Globus pallidus (tissue), 1 donor: ENCODE measurements at regions not wholly inside any gene's neighbourhood (a gene's known extent, or its start where the extent isn't known, plus 50 kb on each side); places are given as distances from the start of the nearest gene placed in this dataset.
"Not testable (repeated sequence)": the region's sequence is repeated elsewhere in the genome, so short reads cannot be mapped to it uniquely, and the experiment has no call there.

ENCODE experiments used
- DNase-seq: peaks from one replicate; pipeline ENCODE4 v3.0.0-alpha.2; 2015; ENCODE audit warnings: low spot score

- DNase-seq = no peak
Measured at GRCh38 chr5:2381861-2382260, 369.6 kb downstream of the IRX2 start.

GRCh38 chr5:2381070-2381469, 370.4 kb downstream of the IRX2 start:
- no peak for DNase-seq

GRCh38 chr5:2378976-2379375, 372.5 kb downstream of the IRX2 start:
- DNase-seq = no peak

GRCh38 chr5:2378108-2378507, 373.4 kb downstream of the IRX2 start:
- DNase-seq = no peak

GRCh38 chr5:2376486-2376885, 375.0 kb downstream of the IRX2 start:
- DNase-seq = no peak

- DNase-seq = no peak
Measured at GRCh38 chr5:2375757-2376250, 375.7 kb downstream of the IRX2 start.

DNA sequence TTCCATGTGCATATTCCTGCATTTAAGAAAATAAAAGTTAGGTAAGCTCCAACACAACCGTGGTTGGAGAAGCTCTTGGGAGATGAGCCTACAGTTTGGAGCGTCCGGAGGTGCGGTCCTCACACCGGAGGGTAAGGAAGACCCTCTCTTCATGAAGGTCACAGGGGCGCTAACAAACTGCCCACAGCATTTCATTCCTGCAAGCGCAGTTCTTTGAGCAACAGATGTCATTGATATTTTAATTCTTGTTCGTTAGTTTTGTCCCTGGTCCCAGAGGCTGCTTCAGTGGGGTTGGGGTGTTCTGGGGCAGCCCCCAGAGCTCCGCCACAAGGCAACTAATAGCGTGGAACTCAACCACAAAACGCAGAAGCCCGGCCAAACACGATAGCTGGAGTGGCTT, 376.2 kb downstream of the IRX2 start:
- no peak for DNase-seq

DNA sequence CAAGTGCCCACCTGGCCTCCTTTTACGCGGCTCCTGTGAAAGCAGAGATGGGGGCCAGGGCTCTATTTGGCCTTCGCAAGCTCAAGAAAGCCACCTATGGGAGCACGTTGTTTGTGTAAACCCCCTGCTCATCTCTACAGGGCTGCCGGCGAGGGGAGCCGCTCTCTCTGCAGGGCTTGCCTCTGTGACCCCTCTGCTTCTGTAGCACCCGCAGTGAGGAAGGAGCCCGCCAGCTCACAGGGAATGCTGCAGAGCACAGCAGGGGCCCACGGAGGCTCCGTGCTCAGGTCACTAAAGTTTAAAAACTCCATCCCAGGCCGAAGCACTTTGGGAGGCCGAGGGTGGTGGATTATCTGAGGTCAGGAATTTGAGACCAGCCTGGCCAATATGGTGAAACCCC, 376.8 kb downstream of the IRX2 start:
- no peak for DNase-seq

- DNase-seq = no peak
Measured at GRCh38 chr5:2373631-2374030, 377.8 kb downstream of the IRX2 start.

GRCh38 chr5:2371419-2371710, 380.1 kb downstream of the IRX2 start:
- no peak for DNase-seq

DNA sequence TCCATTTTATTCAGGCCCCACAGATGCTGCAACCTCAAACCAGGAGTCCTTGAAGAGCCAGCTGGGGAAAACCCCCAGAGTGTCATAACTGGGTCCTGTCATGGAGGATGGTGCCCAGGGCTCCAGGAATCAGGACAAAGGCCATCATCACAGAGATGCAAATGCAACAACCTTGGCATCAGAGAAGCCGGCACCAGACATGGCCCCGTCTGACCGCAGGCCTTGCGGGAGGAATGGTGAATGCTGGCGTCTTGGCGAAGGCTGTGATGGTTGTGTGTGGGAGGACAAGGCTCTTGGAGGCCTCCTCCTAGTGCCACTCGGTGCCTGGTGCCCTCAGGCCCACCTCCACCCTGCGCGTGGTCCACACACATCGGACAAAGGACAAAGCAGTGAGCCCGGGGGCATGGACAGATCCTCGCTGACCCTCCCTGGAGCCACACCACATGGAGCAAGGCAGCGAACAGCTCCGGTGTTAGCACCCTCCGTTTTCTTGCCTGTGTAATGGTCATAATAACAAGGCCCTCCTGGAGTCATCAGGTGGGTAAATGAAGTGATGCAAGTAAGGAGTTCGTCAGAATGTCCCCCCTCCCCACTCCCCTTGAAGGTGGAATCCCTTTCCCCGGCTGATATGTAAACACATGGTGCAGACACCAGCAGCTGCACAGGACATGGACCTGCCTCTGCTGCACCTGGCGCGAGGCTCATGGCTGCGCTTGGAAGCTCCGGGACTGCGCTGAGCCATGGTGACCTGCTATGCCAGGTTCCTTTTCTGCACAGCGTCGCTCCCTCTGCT, 380.7 kb downstream of the IRX2 start:
- DNase-seq = no peak

DNA sequence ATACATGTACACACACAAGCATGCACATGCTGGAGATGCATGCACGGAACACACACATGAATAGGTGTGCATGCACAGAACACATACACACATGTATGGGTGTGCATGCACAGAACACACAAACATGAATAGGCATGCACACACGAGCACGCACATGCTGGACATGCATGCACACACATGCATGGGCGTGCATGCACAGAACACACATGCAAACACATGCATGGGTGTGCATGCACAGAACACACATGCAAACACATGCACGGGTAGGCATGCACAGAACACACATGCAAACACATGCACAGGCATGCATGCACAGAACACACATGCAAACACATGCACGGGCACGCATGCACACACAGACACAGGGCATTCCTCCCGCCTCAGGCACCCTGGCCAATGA, 382.3 kb downstream of the IRX2 start:
- no peak for DNase-seq

GRCh38 chr5:2366816-2367215, 384.7 kb downstream of the IRX2 start:
- no peak for DNase-seq

- DNase-seq = no peak
Measured at GRCh38 chr5:2357309-2357708, 394.2 kb downstream of the IRX2 start.

DNA sequence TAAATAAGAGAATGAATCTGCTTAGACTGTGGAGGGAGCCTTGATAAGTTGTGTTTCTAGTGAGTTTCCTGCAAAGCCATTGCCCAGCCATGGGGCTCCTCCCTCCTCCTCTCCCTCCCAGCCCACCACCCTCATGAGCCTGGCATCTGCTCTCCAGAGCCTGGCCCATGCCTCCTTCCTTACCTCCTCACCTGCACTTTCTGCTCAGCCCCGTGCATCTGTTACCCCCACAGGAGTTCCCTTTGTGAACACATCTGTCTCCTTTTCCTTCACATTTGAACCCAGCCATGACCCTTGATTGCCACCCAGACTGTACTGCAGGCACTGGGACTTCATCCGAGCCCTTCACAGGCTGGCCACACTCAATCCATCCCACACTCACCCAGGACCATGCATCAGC, 395.6 kb downstream of the IRX2 start:
- no peak for DNase-seq

DNA sequence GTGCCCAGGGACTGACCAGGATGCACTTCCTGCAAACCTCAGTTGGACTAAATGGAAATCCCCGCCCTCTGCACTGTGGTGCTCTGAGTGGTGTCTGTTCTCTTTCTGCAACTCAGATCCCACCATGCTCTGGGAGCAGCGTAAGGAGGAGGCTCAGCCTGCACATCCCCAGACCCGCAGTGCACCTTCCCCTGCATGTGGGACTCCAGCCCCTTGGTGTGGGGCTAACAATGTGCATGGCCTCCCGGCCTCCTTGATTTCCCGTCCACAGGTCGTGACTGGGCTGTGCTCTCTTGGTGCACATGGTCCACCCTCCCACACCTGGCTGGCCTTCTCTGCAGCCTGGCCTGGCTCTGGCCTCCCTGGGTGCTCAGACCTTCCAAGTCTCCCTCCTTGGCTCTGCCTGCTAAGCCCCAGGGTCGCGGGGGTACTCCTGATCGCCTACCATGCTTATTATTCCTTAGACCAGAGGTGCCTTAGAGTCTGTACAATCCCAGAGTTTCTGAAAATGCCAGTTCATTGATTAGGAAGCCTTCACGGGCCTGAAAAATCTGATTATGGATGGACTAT, 397.5 kb downstream of the IRX2 start:
- no peak for DNase-seq

- DNase-seq = no peak
Measured at GRCh38 chr5:2353211-2353610, 398.3 kb downstream of the IRX2 start.

GRCh38 chr5:2352101-2352861, 399.2 kb downstream of the IRX2 start:
- DNase-seq = no peak

GRCh38 chr5:2349768-2350167, 401.7 kb downstream of the IRX2 start:
- DNase-seq = not testable (repeated sequence)

- DNase-seq = no peak
Measured at GRCh38 chr5:2338686-2339085, 412.8 kb downstream of the IRX2 start.

- no peak for DNase-seq
Measured at GRCh38 chr5:2335733-2336515, 415.6 kb downstream of the IRX2 start.

DNA sequence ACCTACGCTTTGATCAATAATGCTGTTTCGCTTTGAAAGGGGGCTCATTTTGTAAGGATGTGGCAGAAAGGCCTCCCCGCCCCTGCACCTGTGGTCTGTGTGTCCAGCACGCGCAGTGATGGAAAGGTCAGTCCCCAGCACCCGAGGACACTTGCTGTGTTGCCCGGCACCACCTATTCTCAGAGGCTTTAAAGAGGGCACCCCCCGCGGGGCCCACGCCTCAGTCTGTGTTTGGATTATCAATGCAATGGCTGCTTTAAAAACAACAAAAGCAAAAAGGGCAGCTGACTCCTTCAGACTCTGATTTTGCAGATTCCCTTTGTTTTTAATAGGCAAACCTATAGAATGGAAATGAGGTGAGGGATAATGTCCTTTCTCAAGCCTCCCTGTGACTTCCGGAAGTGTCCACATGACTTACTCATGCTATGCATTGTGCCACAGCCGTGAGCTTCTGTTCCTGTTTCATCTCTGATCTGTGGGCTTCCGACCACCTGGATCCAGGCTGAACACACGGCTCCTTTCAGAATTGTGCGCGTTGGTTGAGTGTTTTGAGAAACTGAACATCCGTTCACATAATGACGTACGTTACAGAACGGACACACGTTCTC, 416.2 kb downstream of the IRX2 start:
- no peak for DNase-seq
